H1 (cell line): ENCODE measurements at regions not wholly inside any gene's neighbourhood (a gene's known extent, or its start where the extent isn't known, plus 50 kb on each side); places are given as distances from the start of the nearest gene placed in this dataset.

ENCODE experiments used
- CTCF ChIP-seq, 3 experiments: IDR thresholded peaks; 1 replicate in 2 of 3; 2 replicates in 1 of 3; pipeline versions ENCODE4 v1.5.1 to v1.6.1; 2011; ENCODE audit warnings: low read length in 3 of 3, mild to moderate bottlenecking in 3 of 3, inconsistent platforms in 2 of 3, low read depth in 1 of 3, moderate library complexity in 1 of 3; ENCODE audit not compliant: insufficient read depth in 1 of 3; ENCODE audit errors: control extremely low read depth in 1 of 3
- EZH2 ChIP-seq: fragments of 200-600 bp; sonication (generic); IDR thresholded peaks from 2 replicates; pipeline ENCODE4 v1.7.1; 2012; ENCODE audit warnings: low read depth, mild to moderate bottlenecking, moderate library complexity, low read length, inconsistent platforms; ENCODE audit not compliant: severe bottlenecking
- GTF2F1 ChIP-seq: IDR thresholded peaks from 2 replicates; pipeline ENCODE4 v1.6.1; 2012; ENCODE audit warnings: low read depth, low read length, improper control_type of control experiment, borderline replicate concordance
- POLR2A ChIP-seq, 2 experiments: IDR thresholded peaks; 1 replicate in 1 of 2; 2 replicates in 1 of 2; pipeline ENCODE4 v1.6.1; 2011; ENCODE audit warnings: low read depth in 2 of 2, low read length in 2 of 2, mild to moderate bottlenecking in 2 of 2; ENCODE audit errors: control extremely low read depth in 1 of 2
- POLR2AphosphoS5 ChIP-seq: IDR thresholded peaks from 2 replicates; pipeline ENCODE4 v1.6.1; 2011; ENCODE audit warnings: low read depth, low read length
- SP4 ChIP-seq: IDR thresholded peaks from 2 replicates; pipeline ENCODE4 v1.6.1; 2012; ENCODE audit warnings: low read length, inconsistent platforms
- TEAD4 ChIP-seq: IDR thresholded peaks from 2 replicates; pipeline ENCODE4 v1.6.1; 2012; ENCODE audit warnings: low read depth, low read length, inconsistent platforms, mixed read lengths
- USF2 ChIP-seq: IDR thresholded peaks from 2 replicates; pipeline ENCODE4 v1.6.1; 2011; ENCODE audit warnings: low read length, improper control_type of control experiment

- TF ChIP-seq POLR2A (IDR thresholded peaks at IDR 0.05; ENCODE audit: control extremely low read depth in 1 of 2, low read depth in 2 of 2, low read length in 2 of 2): no peak
- TF ChIP-seq POLR2AphosphoS5: no peak
- no peak for TF ChIP-seq GTF2F1
- no peak for TF ChIP-seq CTCF (IDR thresholded peaks at IDR 0.05; ENCODE audit: control extremely low read depth in 1 of 3, insufficient read depth in 1 of 3, low read depth in 1 of 3, low read length in 3 of 3)
- TF ChIP-seq SP4: no peak
- TF ChIP-seq TEAD4: no peak
- TF ChIP-seq USF2: no peak
- no peak for TF ChIP-seq EZH2
Observed at GRCh38 chr18:25805323-25805722, 285.1 kb downstream of the SS18 start.
